Tibial artery (tissue), 4 donors: ENCODE measurements at regions not wholly inside any gene's neighbourhood (a gene's known extent, or its start where the extent isn't known, plus 50 kb on each side); places are given as distances from the start of the nearest gene placed in this dataset.

ENCODE experiments used
- DNase-seq, 2 donors: peaks; one replicate each; pipeline ENCODE4 v3.0.0-alpha.2; 2019
- H3K27ac ChIP-seq, 2 donors: fragments of 200-600 bp; sonication (generic) in 1 of 2; 1 replicate in 1 of 2; 2 replicates in 1 of 2; pipeline ENCODE4 v1.5.1; 2018 to 2019; ENCODE audit warnings: mild to moderate bottlenecking in 1 of 2
- H3K27me3 ChIP-seq, 2 donors: fragments of 200-600 bp; sonication (generic) in 1 of 2; one replicate each; pipeline versions ENCODE4 v1.5.1 to v1.6.0; 2016 to 2019
- H3K36me3 ChIP-seq, 3 donors: fragments of 200-600 bp; sonication (generic) in 2 of 3; one replicate each; pipeline ENCODE4 v1.5.1; 2016 to 2019; ENCODE audit warnings: mild to moderate bottlenecking in 2 of 3
- H3K4me1 ChIP-seq, 4 donors: fragments of 200-600 bp; sonication (generic) in 2 of 4; 1 replicate in 3 of 4; 2 replicates in 1 of 4; pipeline ENCODE4 v1.5.1; 2016 to 2019
- H3K4me3 ChIP-seq, 2 donors: fragments of 200-600 bp; sonication (generic) in 1 of 2; 1 replicate in 1 of 2; 2 replicates in 1 of 2; pipeline ENCODE4 v1.5.1; 2018 to 2019; ENCODE audit warnings: mild to moderate bottlenecking in 2 of 2
- H3K9me3 ChIP-seq, 3 donors: fragments of 200-600 bp; sonication (generic) in 1 of 3; one replicate each; pipeline ENCODE4 v1.5.1; 2016 to 2019
- intact Hi-C: fragments of 100-400 bp; cut with DNase I; formaldehyde crosslinking; loops from one replicate; pipeline ENCODE4 v1.15.0; 2023; ENCODE audit warnings: low total_unique reads
- TF ChIP-seq, protein P1 (sequence below), 2 experiments: fragments of 200-600 bp in 1 of 2; fragments of 450-650 bp in 1 of 2; IDR thresholded peaks; one replicate each; pipeline ENCODE4 v1.5.1; 2017 to 2019; ENCODE audit warnings: antibody characterized with exemption in 2 of 2, mild to moderate bottlenecking in 1 of 2, moderate library complexity in 1 of 2

DNA sequence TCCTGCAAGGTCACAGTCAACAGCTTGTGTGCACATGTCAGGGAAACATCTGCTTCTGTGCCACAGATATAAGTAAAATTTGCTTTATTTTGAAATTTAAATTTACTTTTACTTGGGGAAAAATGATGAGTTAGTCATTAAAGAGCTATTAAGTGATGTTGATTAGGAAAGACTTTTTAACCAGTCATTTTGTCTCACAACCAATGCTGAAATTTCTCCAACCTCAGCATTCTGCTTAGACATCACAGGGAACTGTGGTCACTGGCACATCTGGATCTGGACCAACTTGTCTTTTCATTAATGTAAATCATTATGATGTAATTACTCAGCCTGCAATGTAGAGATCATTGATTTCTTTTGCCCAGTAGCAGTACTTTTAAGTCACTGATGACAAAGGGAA, 301.0 kb downstream of the TTLL7 start:
- TF ChIP-seq, protein P1, sequence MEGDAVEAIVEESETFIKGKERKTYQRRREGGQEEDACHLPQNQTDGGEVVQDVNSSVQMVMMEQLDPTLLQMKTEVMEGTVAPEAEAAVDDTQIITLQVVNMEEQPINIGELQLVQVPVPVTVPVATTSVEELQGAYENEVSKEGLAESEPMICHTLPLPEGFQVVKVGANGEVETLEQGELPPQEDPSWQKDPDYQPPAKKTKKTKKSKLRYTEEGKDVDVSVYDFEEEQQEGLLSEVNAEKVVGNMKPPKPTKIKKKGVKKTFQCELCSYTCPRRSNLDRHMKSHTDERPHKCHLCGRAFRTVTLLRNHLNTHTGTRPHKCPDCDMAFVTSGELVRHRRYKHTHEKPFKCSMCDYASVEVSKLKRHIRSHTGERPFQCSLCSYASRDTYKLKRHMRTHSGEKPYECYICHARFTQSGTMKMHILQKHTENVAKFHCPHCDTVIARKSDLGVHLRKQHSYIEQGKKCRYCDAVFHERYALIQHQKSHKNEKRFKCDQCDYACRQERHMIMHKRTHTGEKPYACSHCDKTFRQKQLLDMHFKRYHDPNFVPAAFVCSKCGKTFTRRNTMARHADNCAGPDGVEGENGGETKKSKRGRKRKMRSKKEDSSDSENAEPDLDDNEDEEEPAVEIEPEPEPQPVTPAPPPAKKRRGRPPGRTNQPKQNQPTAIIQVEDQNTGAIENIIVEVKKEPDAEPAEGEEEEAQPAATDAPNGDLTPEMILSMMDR (IDR thresholded peaks at IDR 0.05), result no peak
- no peak for DNase-seq
- no peaks in the 10 kb centered on the region for H3K27me3 ChIP-seq
- no peak overlapping the region for H3K27ac ChIP-seq
- intact Hi-C loops, result no loop called here
- no peak overlapping the region for H3K4me3 ChIP-seq
- H3K9me3 ChIP-seq, result no peaks in the 10 kb centered on the region
- H3K4me1 ChIP-seq, result peaks cover 0 to 9% (median under 1%) of the 10 kb centered on the region in 4 donors
- no peaks in the 10 kb centered on the region for H3K36me3 ChIP-seq

DNA sequence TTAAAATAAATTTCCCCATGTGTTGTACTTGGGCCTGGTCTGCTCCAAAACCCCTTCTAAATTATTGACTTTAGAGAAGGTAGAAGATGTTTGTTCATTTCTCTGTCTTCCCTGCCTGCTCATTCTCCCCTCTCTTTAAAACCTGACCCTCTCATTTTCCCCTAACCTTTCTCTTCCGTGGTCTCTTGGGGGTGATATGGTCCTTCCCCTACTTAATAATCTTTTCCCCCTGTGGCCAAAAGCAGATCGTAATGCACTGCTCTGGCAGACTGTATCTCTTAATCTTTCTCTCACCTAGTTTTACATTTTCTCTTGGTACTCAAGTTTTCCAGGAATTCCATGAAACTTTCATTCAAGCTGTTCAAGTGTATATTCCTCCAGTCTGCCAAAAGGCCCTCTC, 301.7 kb downstream of the TTLL7 start:
- H3K4me3 ChIP-seq, result no peak overlapping the region
- DNase-seq, result no peak
- H3K4me1 ChIP-seq, result peaks cover 0 to 13% (median 4%) of the 10 kb centered on the region in 4 donors
- intact Hi-C loops, result no loop called here
- TF ChIP-seq, protein P1 (IDR thresholded peaks at IDR 0.05), result no peak
- H3K9me3 ChIP-seq, result no peaks in the 10 kb centered on the region
- no peak overlapping the region for H3K27ac ChIP-seq
- H3K36me3 ChIP-seq, result no peaks in the 10 kb centered on the region
- no peaks in the 10 kb centered on the region for H3K27me3 ChIP-seq

DNA sequence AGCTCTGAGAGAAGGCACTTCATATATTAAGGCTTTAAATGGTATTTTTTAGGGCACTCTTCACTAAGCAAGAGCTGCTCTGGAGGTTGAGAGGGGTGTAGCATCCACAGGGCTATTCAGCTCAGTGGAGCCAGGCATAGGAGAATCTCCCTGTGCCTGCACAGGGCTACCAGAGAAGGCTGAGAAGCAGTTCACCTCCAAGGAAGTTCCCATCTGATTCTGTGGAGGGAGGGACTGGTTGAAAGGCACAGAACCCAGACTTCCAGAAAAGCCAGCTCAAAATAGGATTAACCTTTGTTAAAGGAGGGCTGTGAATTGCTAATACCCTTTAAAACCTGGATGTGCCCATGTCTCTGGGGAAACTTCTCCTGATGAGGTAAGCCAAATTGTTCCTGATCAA, 304.5 kb downstream of the TTLL7 start:
- Histone ChIP-seq H3K4me3 (no peak overlapping the region), H3K4me1 (peaks cover 0 to 27% (median 4%) of the 10 kb centered on the region in 4 donors), H3K9me3 (peaks cover 0 to 2% (median 0%) of the 10 kb centered on the region in 3 donors), H3K27me3 (no peaks in the 10 kb centered on the region), H3K27ac (no peak overlapping the region), H3K36me3 (no peaks in the 10 kb centered on the region)
- TF ChIP-seq, protein P1 (IDR thresholded peaks at IDR 0.05), result no peak
- no peak for DNase-seq
- intact Hi-C loops, result no loop called here

DNA sequence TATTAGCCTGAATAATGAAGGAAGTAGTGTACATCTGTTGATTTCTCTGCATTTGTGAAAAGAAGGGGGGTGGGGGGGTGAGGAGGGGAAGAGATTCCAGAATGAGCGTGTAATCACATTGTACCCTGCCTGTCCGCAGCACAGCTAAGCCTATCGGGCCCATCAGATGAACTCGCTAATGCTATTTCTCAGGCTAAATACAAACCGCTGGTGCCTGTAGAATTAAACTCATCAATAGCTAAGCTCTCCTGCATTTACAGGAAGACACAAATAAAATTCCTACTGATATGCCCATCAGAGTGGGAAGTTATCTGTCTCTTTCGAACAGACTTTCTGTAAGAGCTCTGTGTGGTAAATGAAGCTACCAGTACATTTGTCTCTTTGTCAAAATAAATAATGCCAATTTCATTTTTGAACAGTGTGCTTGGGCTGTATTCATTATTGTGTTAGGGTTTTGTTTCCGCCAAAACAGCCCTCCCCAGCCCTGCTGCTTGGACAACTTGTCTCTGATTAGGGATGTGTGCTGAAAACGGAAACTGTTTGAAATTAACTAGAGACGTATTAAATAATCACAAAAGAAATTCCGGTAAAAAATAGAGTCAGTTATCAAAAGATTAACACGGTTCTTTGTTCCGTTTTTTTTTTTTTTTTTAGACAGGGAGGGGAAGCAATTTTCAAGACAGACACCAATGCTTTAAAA, 305.4 kb downstream of the TTLL7 start:
- intact Hi-C loops, result no loop called here
- Histone ChIP-seq H3K27ac (peak overlapping the region in 1 of 2 donors; percentile 50), H3K4me3 (peak overlapping the region in 1 of 2 donors; percentile 36), H3K4me1 (peaks cover 0 to 29% (median 4%) of the 10 kb centered on the region in 4 donors), H3K36me3 (no peaks in the 10 kb centered on the region), H3K27me3 (no peaks in the 10 kb centered on the region), H3K9me3 (peaks cover 0 to 5% (median 0%) of the 10 kb centered on the region in 3 donors)
- DNase-seq, result no peak
- TF ChIP-seq, protein P1 (IDR thresholded peaks at IDR 0.05), result no peak

DNA sequence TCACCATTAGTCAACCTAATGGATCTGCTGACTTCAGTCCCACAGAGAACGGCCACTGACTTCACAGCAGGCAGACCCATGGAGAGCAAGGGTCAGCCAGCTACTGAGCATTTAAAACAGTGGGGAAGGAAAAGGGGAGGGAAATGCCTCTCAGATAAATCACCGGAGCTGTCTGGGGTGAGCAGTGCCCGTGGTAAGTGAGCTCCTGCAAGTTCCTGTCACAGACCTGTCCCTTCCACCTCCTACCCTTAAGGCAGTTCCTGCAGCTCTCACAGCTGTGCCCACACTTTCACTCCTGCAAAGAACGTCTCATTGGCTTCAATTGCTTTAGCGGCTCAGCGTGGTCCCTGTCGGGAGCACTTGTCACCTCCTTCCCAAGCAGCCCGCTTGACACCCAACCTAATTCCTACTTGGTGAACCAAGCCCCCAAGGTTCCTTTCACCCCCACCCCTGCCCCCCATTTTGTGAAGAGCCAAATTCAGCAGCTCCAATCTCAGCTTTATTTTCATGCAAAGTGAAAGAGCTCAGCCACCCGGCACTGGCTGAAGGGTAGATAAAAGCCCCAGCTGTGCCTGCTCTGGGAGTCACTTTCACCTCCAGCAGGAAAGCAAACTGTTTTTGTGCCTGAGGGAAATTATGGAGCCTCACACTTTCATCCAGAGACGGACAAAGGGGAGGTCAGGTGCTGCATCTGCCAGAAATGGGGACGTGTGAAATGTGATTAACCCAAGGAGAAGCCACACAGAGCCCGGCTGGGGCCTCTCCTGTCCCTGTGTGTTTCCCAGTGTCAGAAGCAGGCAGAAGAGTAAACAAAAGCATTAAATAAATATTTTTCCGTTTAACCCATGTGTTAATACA, 306.2 kb downstream of the TTLL7 start:
- intact Hi-C loops, result no loop called here
- H3K4me1 ChIP-seq, result peaks cover 0 to 29% (median 4%) of the 10 kb centered on the region in 4 donors
- TF ChIP-seq, protein P1 (IDR thresholded peaks at IDR 0.05), result no peak
- DNase-seq, result no peak
- no peaks in the 10 kb centered on the region for H3K36me3 ChIP-seq
- peak overlapping the region in 1 of 2 donors; percentile 50 for H3K27ac ChIP-seq
- peak overlapping the region; percentile 36 to 41 for H3K4me3 ChIP-seq
- peaks cover 0 to 6% (median 0%) of the 10 kb centered on the region in 3 donors for H3K9me3 ChIP-seq
- H3K27me3 ChIP-seq, result no peaks in the 10 kb centered on the region
